Ectodermal cell (in vitro differentiated cells): ENCODE measurements at regions not wholly inside any gene's neighbourhood (a gene's known extent, or its start where the extent isn't known, plus 50 kb on each side); places are given as distances from the start of the nearest gene placed in this dataset.

Experiments
- H3K27ac ChIP-seq: 2 replicates; pipeline ENCODE4 v1.7.0; 2013; ENCODE audit warnings: mild to moderate bottlenecking, low read depth, low read length; ENCODE audit not compliant: insufficient read depth, poor library complexity, severe bottlenecking
- H3K27me3 ChIP-seq: 2 replicates; pipeline ENCODE4 v1.7.0; 2013; ENCODE audit warnings: mild to moderate bottlenecking, low read length; ENCODE audit not compliant: insufficient read depth, control insufficient read depth, poor library complexity, severe bottlenecking
- H3K36me3 ChIP-seq: one replicate; pipeline ENCODE4 v1.7.0; 2013; ENCODE audit warnings: low read length; ENCODE audit not compliant: control insufficient read depth, insufficient read depth
- H3K4me1 ChIP-seq: one replicate; pipeline ENCODE4 v1.7.0; 2013; ENCODE audit warnings: low read length; ENCODE audit not compliant: control insufficient read depth, insufficient read depth
- H3K4me3 ChIP-seq: 2 replicates; pipeline ENCODE4 v1.7.0; 2013; ENCODE audit warnings: low read depth, low read length, control low read depth; ENCODE audit not compliant: insufficient read depth
- H3K9me3 ChIP-seq: 2 replicates; pipeline ENCODE4 v1.7.0; 2013; ENCODE audit warnings: mild to moderate bottlenecking, low read length, moderate library complexity; ENCODE audit not compliant: control insufficient read depth
- whole genome bisulfite sequencing, 2 experiments: methylation state at CpG; one replicate each; pipeline ENCODE4 v1.1.7; 2013; ENCODE audit warnings: missing lambda C conversion rate in 2 of 2; 5-methylcytosine and 5-hydroxymethylcytosine counted together

DNA sequence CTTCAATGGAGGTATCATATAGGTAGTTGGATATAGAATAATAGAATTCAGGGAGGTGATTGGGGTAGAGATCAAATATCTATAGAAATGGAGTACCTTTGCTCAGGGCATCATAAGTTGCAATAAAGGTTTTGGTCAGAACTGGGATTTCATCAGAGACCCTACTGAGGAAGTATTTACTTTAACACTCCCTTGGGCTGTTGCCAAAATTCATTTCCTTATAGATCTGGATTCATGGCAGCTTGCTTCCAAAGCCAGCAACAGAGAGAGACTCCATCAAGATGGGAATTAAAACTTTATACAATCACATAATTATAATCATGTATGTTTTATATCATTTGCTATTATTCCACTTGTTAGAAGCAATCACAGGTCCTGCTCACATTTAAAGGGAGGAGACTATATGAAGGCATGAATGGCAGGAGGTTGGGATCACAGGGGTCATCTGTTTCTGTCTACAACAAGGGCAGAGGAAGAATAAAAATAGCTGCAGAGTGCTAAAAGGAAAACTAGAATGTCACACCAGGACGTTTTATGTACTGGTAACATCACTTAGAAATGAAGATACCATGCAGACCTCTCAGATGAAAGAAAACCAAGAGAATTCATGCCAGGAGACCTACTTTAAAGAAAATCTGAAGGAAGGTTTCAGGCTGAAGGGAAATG, 902.1 kb upstream of the LCORL start:
- H3K27ac ChIP-seq: no peak overlapping the region
- H3K4me3 ChIP-seq: no peak overlapping the region
- WGBS, 2 experiments: 50 to 53% methylated on average over 1 of the region's 1 CpG
- no peaks in the 10 kb centered on the region for H3K9me3 ChIP-seq
- H3K36me3 ChIP-seq: no peaks in the 10 kb centered on the region
- no peaks in the 10 kb centered on the region for H3K27me3 ChIP-seq
- no peaks in the 10 kb centered on the region for H3K4me1 ChIP-seq

GRCh38 chr4:18917689-18918088, 896.1 kb upstream of the LCORL start:
- no peaks in the 10 kb centered on the region for H3K36me3 ChIP-seq
- no peaks in the 10 kb centered on the region for H3K27me3 ChIP-seq
- H3K9me3 ChIP-seq: no peaks in the 10 kb centered on the region
- H3K27ac ChIP-seq: no peak overlapping the region
- no peak overlapping the region for H3K4me3 ChIP-seq
- H3K4me1 ChIP-seq: no peaks in the 10 kb centered on the region

DNA sequence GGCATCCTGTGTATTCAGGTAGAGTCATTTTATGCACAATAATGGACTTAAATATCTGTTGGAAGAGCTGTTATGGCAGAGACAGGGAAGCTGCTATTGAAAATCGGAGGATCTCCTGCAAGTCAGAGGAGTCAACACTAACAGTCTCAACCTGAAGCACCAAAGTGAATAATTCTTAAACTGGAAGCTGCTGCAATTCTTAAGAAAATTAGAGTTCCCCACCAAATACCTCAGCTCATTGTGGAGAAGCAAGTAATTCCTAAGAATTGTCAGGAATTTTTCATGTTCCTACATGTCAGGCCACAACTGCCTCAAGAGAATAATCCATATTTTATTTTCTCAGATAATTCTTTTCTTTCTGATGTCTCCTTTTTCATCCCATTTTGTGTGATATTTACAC, 892.6 kb upstream of the LCORL start:
- no peaks in the 10 kb centered on the region for H3K36me3 ChIP-seq
- no peak overlapping the region for H3K27ac ChIP-seq
- no peaks in the 10 kb centered on the region for H3K9me3 ChIP-seq
- no peaks in the 10 kb centered on the region for H3K4me1 ChIP-seq
- 93 to 100% methylated on average over 1 of the region's 1 CpG for WGBS, 2 experiments
- H3K27me3 ChIP-seq: no peaks in the 10 kb centered on the region
- no peak overlapping the region for H3K4me3 ChIP-seq

DNA sequence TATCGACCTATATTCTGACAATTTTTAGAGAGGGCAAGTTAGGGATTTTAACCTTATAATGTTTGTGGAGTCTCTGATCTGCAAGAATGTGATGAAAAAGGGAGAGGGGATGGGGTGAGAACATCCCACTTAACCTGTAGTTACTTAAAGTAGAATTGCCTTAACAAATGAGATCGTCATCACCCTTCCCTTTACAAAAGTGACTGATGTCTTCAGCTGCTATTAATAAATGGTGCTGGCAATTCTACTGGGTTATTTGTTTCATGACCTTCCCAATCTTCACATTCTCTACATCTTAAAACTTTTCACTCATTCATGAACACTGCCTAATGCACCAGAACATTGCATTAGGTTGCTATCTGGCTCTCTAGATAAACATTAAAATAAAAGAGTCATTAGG, 873.4 kb upstream of the LCORL start:
- Histone ChIP-seq H3K4me1 (no peaks in the 10 kb centered on the region), H3K27me3 (no peaks in the 10 kb centered on the region), H3K27ac (no peak overlapping the region), H3K9me3 (no peaks in the 10 kb centered on the region), H3K4me3 (no peak overlapping the region), H3K36me3 (no peaks in the 10 kb centered on the region)
- WGBS, 2 experiments: 95% methylated on average over 2 of the region's 2 CpGs; no CpG with 5 or more reads in 1 of the 2 experiments

DNA sequence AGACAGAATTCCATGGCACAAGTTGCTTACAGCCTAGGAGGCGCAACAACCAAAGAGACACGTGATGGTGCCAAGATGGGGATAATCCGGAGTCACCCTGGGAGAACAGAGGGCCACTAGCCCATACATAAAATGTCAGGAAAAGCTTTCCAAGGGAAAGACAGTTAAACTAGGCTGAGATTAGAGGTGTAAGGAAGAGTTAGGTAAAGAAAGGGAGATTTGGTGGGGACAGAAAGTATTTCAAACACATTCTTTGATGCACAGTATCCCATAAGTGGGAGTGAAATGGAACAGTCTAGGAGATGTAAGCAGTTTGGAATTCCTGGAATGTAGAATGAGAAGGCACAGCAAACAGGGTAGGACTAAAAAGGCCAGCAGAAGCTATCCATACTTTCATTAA, 860.9 kb upstream of the LCORL start:
- Histone ChIP-seq H3K9me3 (no peaks in the 10 kb centered on the region), H3K4me1 (peaks cover 3% of the 10 kb centered on the region), H3K4me3 (no peak overlapping the region), H3K36me3 (no peaks in the 10 kb centered on the region), H3K27ac (no peak overlapping the region), H3K27me3 (no peaks in the 10 kb centered on the region)
- 92% methylated on average over 3 of the region's 3 CpGs for WGBS, 2 experiments

GRCh38 chr4:18881556-18881955, 860.0 kb upstream of the LCORL start:
- peaks cover 3% of the 10 kb centered on the region for H3K4me1 ChIP-seq
- no peaks in the 10 kb centered on the region for H3K9me3 ChIP-seq
- H3K36me3 ChIP-seq: no peaks in the 10 kb centered on the region
- WGBS, 2 experiments: 84 to 100% methylated on average over 1 of the region's 1 CpG
- H3K4me3 ChIP-seq: no peak overlapping the region
- no peak overlapping the region for H3K27ac ChIP-seq
- H3K27me3 ChIP-seq: no peaks in the 10 kb centered on the region

GRCh38 chr4:18880871-18881270, 859.3 kb upstream of the LCORL start:
- WGBS, 2 experiments: 86 to 88% methylated on average over 2 of the region's 2 CpGs
- H3K36me3 ChIP-seq: no peaks in the 10 kb centered on the region
- no peak overlapping the region for H3K4me3 ChIP-seq
- no peak overlapping the region for H3K27ac ChIP-seq
- H3K27me3 ChIP-seq: no peaks in the 10 kb centered on the region
- H3K4me1 ChIP-seq: peaks cover 3% of the 10 kb centered on the region
- H3K9me3 ChIP-seq: no peaks in the 10 kb centered on the region

DNA sequence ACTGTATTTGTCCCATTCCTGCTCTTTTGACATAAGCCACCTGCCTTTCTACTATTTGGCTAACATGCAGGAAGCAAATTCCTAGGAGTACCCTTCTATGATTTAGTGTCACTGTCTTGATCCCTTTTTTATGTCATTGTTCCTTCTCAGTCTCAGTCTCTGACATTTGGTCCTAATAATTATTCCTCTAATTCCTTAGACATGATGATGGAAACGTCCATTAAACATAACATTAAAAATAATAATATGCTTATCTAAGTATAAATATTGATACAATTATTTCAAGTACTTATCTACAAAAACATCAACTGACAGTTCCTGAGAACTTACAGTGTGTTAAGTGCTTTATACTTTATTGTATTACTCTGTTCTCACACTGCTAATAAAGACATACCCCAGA, 857.0 kb upstream of the LCORL start:
- Histone ChIP-seq H3K27ac (no peak overlapping the region), H3K27me3 (no peaks in the 10 kb centered on the region), H3K4me3 (no peak overlapping the region), H3K9me3 (peaks cover 4% of the 10 kb centered on the region), H3K36me3 (no peaks in the 10 kb centered on the region), H3K4me1 (peaks cover 3% of the 10 kb centered on the region)
- no CpG with 5 or more reads among the region's 1 CpG for WGBS, 2 experiments

DNA sequence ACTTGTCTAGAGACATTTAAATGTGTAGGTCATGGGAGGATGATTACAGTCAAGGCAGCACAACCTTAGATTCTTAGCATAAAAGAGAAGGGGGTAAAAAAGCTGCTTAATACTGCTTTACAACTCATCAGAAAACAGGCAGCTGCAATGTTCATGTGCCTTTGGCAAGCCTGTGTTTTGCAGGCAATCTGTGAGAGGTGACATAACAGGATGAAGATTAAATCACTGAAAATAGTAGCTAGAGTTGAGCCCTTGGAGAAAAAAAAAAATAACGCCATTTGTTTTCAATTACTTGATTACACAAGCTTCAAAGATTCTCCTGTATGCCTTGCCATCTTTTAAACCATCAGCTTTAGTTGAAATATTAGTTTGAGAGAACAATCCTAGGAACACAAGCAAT, 847.6 kb upstream of the LCORL start:
- no peaks in the 10 kb centered on the region for H3K36me3 ChIP-seq
- no peaks in the 10 kb centered on the region for H3K27me3 ChIP-seq
- H3K4me1 ChIP-seq: peaks cover 3% of the 10 kb centered on the region
- no peak overlapping the region for H3K4me3 ChIP-seq
- no CpG with 5 or more reads among the region's 1 CpG for WGBS, 2 experiments
- no peak overlapping the region for H3K27ac ChIP-seq
- H3K9me3 ChIP-seq: peaks cover 3% of the 10 kb centered on the region

- Histone ChIP-seq H3K9me3 (no peaks in the 10 kb centered on the region), H3K4me1 (peaks cover 18% of the 10 kb centered on the region), H3K36me3 (no peaks in the 10 kb centered on the region), H3K4me3 (no peak overlapping the region), H3K27ac (no peak overlapping the region), H3K27me3 (no peaks in the 10 kb centered on the region)
- 95 to 100% methylated on average over 2 of the region's 2 CpGs for WGBS, 2 experiments
Measured at GRCh38 chr4:18860836-18861530, 839.4 kb upstream of the LCORL start.
